HEK293 (cell line): ENCODE measurements at regions not wholly inside any gene's neighbourhood (a gene's known extent, or its start where the extent isn't known, plus 50 kb on each side); places are given as distances from the start of the nearest gene placed in this dataset.

Experiments used
- ATF2 ChIP-seq: fragments of 450-650 bp; formaldehyde crosslinking; IDR thresholded peaks from 2 replicates; pipeline ENCODE4 v1.5.1; 2016; ENCODE audit warnings: missing biosample characterization, missing genetic modification characterization, low read depth
- INSM2 ChIP-seq: fragments of 450-650 bp; formaldehyde crosslinking; IDR thresholded peaks from 2 replicates; pipeline ENCODE4 v1.5.1; 2016; ENCODE audit warnings: missing biosample characterization, missing genetic modification characterization
- KLF16 ChIP-seq: fragments of 450-650 bp; formaldehyde crosslinking; IDR thresholded peaks from 2 replicates; pipeline ENCODE4 v1.5.1; 2017; ENCODE audit warnings: missing biosample characterization, missing genetic modification characterization
- MZF1 ChIP-seq: fragments of 450-650 bp; formaldehyde crosslinking; IDR thresholded peaks from 2 replicates; pipeline ENCODE4 v1.5.1; 2017; ENCODE audit warnings: missing biosample characterization, missing genetic modification characterization, borderline replicate concordance
- YY1 ChIP-seq: fragments of 450-650 bp; formaldehyde crosslinking; IDR thresholded peaks from 2 replicates; pipeline ENCODE4 v1.5.1; 2018; ENCODE audit warnings: missing biosample characterization, missing genetic modification characterization
- ZBTB11 ChIP-seq: fragments of 450-650 bp; formaldehyde crosslinking; conservative IDR thresholded peaks from 2 replicates; pipeline ENCODE4 v1.5.1; 2016; ENCODE audit warnings: low read depth, missing biosample characterization, missing genetic modification characterization
- ZNF121 ChIP-seq: fragments of 450-650 bp; formaldehyde crosslinking; IDR thresholded peaks from 2 replicates; pipeline ENCODE4 v1.5.1; 2016; ENCODE audit warnings: missing biosample characterization, missing genetic modification characterization
- ZNF24 ChIP-seq: fragments of 450-650 bp; formaldehyde crosslinking; IDR thresholded peaks from 2 replicates; pipeline ENCODE4 v1.5.1; 2016; ENCODE audit warnings: missing biosample characterization, missing genetic modification characterization
- ZNF707 ChIP-seq: fragments of 450-650 bp; formaldehyde crosslinking; IDR thresholded peaks from 2 replicates; pipeline ENCODE4 v1.5.1; 2016; ENCODE audit warnings: missing biosample characterization, missing genetic modification characterization
- ZNF776 ChIP-seq: fragments of 450-650 bp; formaldehyde crosslinking; IDR thresholded peaks from 2 replicates; pipeline ENCODE4 v1.5.0; 2017; ENCODE audit warnings: missing biosample characterization, missing genetic modification characterization, borderline replicate concordance
- TF ChIP-seq, protein P1 (sequence below): fragments of 450-650 bp; formaldehyde crosslinking; IDR thresholded peaks from 2 replicates; pipeline ENCODE4 v1.5.1; 2016; ENCODE audit warnings: missing biosample characterization, missing genetic modification characterization
- TF ChIP-seq, protein P2 (sequence below): fragments of 450-650 bp; formaldehyde crosslinking; IDR thresholded peaks from 2 replicates; pipeline ENCODE4 v1.5.1; 2016; ENCODE audit warnings: missing biosample characterization, missing genetic modification characterization

GRCh38 chr12:118742431-118742830 lies 238.9 kb upstream of the SRRM4 start:
- TF ChIP-seq, protein P1, sequence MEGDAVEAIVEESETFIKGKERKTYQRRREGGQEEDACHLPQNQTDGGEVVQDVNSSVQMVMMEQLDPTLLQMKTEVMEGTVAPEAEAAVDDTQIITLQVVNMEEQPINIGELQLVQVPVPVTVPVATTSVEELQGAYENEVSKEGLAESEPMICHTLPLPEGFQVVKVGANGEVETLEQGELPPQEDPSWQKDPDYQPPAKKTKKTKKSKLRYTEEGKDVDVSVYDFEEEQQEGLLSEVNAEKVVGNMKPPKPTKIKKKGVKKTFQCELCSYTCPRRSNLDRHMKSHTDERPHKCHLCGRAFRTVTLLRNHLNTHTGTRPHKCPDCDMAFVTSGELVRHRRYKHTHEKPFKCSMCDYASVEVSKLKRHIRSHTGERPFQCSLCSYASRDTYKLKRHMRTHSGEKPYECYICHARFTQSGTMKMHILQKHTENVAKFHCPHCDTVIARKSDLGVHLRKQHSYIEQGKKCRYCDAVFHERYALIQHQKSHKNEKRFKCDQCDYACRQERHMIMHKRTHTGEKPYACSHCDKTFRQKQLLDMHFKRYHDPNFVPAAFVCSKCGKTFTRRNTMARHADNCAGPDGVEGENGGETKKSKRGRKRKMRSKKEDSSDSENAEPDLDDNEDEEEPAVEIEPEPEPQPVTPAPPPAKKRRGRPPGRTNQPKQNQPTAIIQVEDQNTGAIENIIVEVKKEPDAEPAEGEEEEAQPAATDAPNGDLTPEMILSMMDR (tag by site-specific recombination) = no peak
- TF ChIP-seq MZF1 (no peak), ZNF707 (no peak), ZBTB11 (tag by site-specific recombination) (no peak), ZNF776 (tag by site-specific recombination) (no peak), ZNF121 (no peak), INSM2 (tag by site-specific recombination) (no peak), KLF16 (tag by site-specific recombination) (no peak), ATF2 (no peak), YY1 (tag by site-specific recombination) (no peak), ZNF24 (tag by site-specific recombination) (no peak)
- TF ChIP-seq, protein P2, sequence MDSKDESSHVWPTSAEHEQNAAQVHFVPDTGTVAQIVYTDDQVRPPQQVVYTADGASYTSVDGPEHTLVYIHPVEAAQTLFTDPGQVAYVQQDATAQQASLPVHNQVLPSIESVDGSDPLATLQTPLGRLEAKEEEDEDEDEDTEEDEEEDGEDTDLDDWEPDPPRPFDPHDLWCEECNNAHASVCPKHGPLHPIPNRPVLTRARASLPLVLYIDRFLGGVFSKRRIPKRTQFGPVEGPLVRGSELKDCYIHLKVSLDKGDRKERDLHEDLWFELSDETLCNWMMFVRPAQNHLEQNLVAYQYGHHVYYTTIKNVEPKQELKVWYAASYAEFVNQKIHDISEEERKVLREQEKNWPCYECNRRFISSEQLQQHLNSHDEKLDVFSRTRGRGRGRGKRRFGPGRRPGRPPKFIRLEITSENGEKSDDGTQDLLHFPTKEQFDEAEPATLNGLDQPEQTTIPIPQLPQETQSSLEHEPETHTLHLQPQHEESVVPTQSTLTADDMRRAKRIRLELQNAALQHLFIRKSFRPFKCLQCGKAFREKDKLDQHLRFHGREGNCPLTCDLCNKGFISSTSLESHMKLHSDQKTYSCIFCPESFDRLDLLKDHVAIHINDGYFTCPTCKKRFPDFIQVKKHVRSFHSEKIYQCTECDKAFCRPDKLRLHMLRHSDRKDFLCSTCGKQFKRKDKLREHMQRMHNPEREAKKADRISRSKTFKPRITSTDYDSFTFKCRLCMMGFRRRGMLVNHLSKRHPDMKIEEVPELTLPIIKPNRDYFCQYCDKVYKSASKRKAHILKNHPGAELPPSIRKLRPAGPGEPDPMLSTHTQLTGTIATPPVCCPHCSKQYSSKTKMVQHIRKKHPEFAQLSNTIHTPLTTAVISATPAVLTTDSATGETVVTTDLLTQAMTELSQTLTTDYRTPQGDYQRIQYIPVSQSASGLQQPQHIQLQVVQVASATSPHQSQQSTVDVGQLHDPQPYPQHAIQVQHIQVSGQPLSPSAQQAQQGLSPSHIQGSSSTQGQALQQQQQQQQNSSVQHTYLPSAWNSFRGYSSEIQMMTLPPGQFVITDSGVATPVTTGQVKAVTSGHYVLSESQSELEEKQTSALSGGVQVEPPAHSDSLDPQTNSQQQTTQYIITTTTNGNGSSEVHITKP = no peak
